Osteoblast (primary cell): ENCODE measurements at regions not wholly inside any gene's neighbourhood (a gene's known extent, or its start where the extent isn't known, plus 50 kb on each side); places are given as distances from the start of the nearest gene placed in this dataset.

Source experiments
- DNase-seq: peaks from one replicate; pipeline ENCODE4 v3.0.0; 2011; ENCODE audit warnings: low spot score, mixed read lengths; ENCODE audit not compliant: insufficient read length; ENCODE audit errors: missing footprints
- H2AFZ ChIP-seq: 2 replicates; pipeline ENCODE4 v1.6.0; 2011; ENCODE audit warnings: mild to moderate bottlenecking, low read length
- H3K27ac ChIP-seq: 2 replicates; pipeline ENCODE4 v1.5.1; 2011; ENCODE audit warnings: mild to moderate bottlenecking, low read depth, low read length, moderate library complexity
- H3K27me3 ChIP-seq: 2 replicates; pipeline ENCODE4 v1.6.0; 2012; ENCODE audit warnings: mild to moderate bottlenecking, control low read depth, inconsistent platforms, low read length, moderate library complexity; ENCODE audit not compliant: insufficient read depth
- H3K36me3 ChIP-seq: 2 replicates; pipeline ENCODE4 v1.5.1; 2011; ENCODE audit warnings: mild to moderate bottlenecking, low read length, control low read depth, moderate library complexity; ENCODE audit not compliant: insufficient read depth
- H3K4me1 ChIP-seq: 2 replicates; pipeline ENCODE4 v1.5.1; 2011; ENCODE audit warnings: mild to moderate bottlenecking, low read length, control low read depth, moderate library complexity; ENCODE audit not compliant: insufficient read depth
- H3K4me2 ChIP-seq: 2 replicates; pipeline ENCODE4 v1.6.0; 2011; ENCODE audit warnings: mild to moderate bottlenecking, low read length; ENCODE audit not compliant: insufficient read depth
- H3K4me3 ChIP-seq: fragments of 200-600 bp; sonication (generic); 3 replicates; pipeline ENCODE4 v1.5.1; 2012; ENCODE audit warnings: mild to moderate bottlenecking, low read length, inconsistent platforms; ENCODE audit not compliant: insufficient read depth
- H3K79me2 ChIP-seq: 2 replicates; pipeline ENCODE4 v1.6.0; 2012; ENCODE audit warnings: mild to moderate bottlenecking, low read length, control low read depth, inconsistent platforms; ENCODE audit not compliant: insufficient read depth
- H3K9me3 ChIP-seq: 2 replicates; pipeline ENCODE4 v1.5.1; 2011; ENCODE audit warnings: low read depth, low read length, control low read depth
- H4K20me1 ChIP-seq: 2 replicates; pipeline ENCODE4 v1.6.0; 2012; ENCODE audit warnings: mild to moderate bottlenecking, low read length, control low read depth; ENCODE audit not compliant: insufficient read depth
- CTCF ChIP-seq: IDR thresholded peaks from 2 replicates; pipeline ENCODE4 v1.5.1; 2011; ENCODE audit warnings: mild to moderate bottlenecking, low read depth, low read length, moderate library complexity; ENCODE audit errors: extremely low read depth

- no peak overlapping the region for H3K4me3 ChIP-seq
- no peaks in the 10 kb centered on the region for H4K20me1 ChIP-seq
- no peaks in the 10 kb centered on the region for H3K79me2 ChIP-seq
- no peak overlapping the region for H3K27ac ChIP-seq
- peak; percentile 68 for DNase-seq
- H3K4me1 ChIP-seq, result no peaks in the 10 kb centered on the region
- no peaks in the 10 kb centered on the region for H3K36me3 ChIP-seq
- H3K9me3 ChIP-seq, result no peaks in the 10 kb centered on the region
- H3K4me2 ChIP-seq, result no peak overlapping the region
- no peaks in the 10 kb centered on the region for H3K27me3 ChIP-seq
- no peak overlapping the region for H2AFZ ChIP-seq
- TF ChIP-seq CTCF, result no peak
Observed at GRCh38 chr18:78862395-78862794, 117.2 kb upstream of the SALL3 start.

GRCh38 chr18:78865056-78865598 lies 114.5 kb upstream of the SALL3 start:
- Histone ChIP-seq H3K27me3 (no peaks in the 10 kb centered on the region), H3K36me3 (no peaks in the 10 kb centered on the region), H3K27ac (no peak overlapping the region), H3K79me2 (no peaks in the 10 kb centered on the region), H3K9me3 (no peaks in the 10 kb centered on the region), H3K4me3 (no peak overlapping the region), H3K4me1 (no peaks in the 10 kb centered on the region), H4K20me1 (no peaks in the 10 kb centered on the region), H3K4me2 (no peak overlapping the region), H2AFZ (no peak overlapping the region)
- TF ChIP-seq CTCF, result no peak
- DNase-seq, result no peak

DNA sequence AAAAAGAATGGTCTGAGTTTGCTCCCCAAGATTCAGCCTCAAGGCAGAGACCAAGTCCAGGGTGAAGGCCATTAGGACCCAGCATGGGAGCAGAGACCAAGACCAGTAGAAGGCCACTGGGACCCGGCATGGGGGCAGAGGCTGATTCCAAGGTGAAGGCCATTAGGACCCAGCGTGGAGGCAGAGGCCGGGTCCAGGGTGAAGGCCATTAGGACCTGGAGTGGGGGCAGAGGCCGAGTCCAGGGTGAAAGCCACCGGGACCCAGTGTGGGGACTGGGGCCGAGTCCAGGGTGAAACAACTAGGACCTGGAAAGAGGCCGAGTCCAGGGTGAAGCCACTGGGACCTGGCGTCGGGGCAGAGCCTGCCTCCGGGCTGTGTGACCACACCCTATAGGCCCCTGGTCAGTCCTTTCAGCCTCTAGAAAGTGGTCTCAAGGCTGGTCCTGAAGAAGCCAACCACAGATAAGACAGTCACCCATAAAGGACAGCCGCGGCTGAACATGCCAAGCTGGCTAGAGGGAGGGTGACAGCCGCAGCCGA lies 113.8 kb upstream of the SALL3 start:
- H3K4me3 ChIP-seq, result no peak overlapping the region
- H2AFZ ChIP-seq, result no peak overlapping the region
- no peaks in the 10 kb centered on the region for H3K9me3 ChIP-seq
- H3K36me3 ChIP-seq, result no peaks in the 10 kb centered on the region
- no peaks in the 10 kb centered on the region for H3K27me3 ChIP-seq
- H3K4me1 ChIP-seq, result no peaks in the 10 kb centered on the region
- H4K20me1 ChIP-seq, result no peaks in the 10 kb centered on the region
- no peaks in the 10 kb centered on the region for H3K79me2 ChIP-seq
- no peak overlapping the region for H3K27ac ChIP-seq
- TF ChIP-seq CTCF, result no peak
- DNase-seq, result no peak
- no peak overlapping the region for H3K4me2 ChIP-seq

DNA sequence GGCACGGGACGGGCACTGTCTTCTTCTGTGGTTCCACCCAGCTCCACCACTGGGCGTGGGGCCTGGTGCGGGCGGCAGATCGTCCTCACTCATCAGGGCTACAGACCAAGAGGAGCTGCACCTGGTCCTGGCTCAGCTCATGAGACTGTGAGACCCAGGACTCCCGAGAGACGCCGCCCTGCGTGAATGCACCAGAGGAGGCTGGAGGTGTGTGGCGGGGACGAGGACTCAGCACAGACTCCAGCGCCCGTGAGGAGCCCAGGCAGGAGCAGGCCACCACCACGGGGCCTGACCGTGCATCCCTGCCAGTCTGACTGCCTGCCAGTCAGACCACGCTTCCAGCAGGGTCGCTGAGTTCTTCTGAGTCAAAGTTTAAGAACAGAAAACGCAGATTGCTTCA lies 112.5 kb upstream of the SALL3 start:
- no peak overlapping the region for H3K27ac ChIP-seq
- no peaks in the 10 kb centered on the region for H3K9me3 ChIP-seq
- H3K79me2 ChIP-seq, result no peaks in the 10 kb centered on the region
- H4K20me1 ChIP-seq, result no peaks in the 10 kb centered on the region
- no peak for DNase-seq
- no peaks in the 10 kb centered on the region for H3K4me1 ChIP-seq
- no peaks in the 10 kb centered on the region for H3K36me3 ChIP-seq
- no peak overlapping the region for H3K4me2 ChIP-seq
- no peaks in the 10 kb centered on the region for H3K27me3 ChIP-seq
- TF ChIP-seq CTCF, result no peak
- no peak overlapping the region for H2AFZ ChIP-seq
- no peak overlapping the region for H3K4me3 ChIP-seq
